ENCODE measurements at regions not wholly inside any gene's neighbourhood (a gene's known extent, or its start where the extent isn't known, plus 50 kb on each side); places are given as distances from the start of the nearest gene placed in this dataset.
A peak's percentile ranks its signal among the peaks of the same experiment; 100 is the strongest.

GRCh38 chr2:104428155-104428554 lies 425.8 kb upstream of the POU3F3 start:
- Histone ChIP-seq H3K4me1 (ENCODE audit: control insufficient read depth in 2 of 2, insufficient read depth in 2 of 2, low read length in 1 of 2) (no peaks in the 10 kb centered on the region), H3K36me3 (ENCODE audit: control insufficient read depth in 2 of 2, insufficient read depth in 2 of 2, low read length in 1 of 2) (no peaks in the 10 kb centered on the region), H3K27ac (ENCODE audit: low read depth in 2 of 2, low read length in 1 of 2) (no peak overlapping the region), H3K27me3 (ENCODE audit: control insufficient read depth in 1 of 2, insufficient read depth in 2 of 2, low read length in 2 of 2) (no peaks in the 10 kb centered on the region), H3K9me3 (ENCODE audit: control insufficient read depth in 2 of 2, insufficient read depth in 1 of 2, low read depth in 1 of 2, low read length in 1 of 2) (no peaks in the 10 kb centered on the region), H3K4me3 (ENCODE audit: low read depth in 1 of 2, low read length in 2 of 2) (no peak overlapping the region)
- 54 to 60% methylated on average over 1 of the region's 1 CpG for WGBS, 2 donors

GRCh38 chr2:104429639-104430358 lies 424.1 kb upstream of the POU3F3 start:
- peaks cover 0 to 3% of the 10 kb centered on the region in 2 donors for H3K4me1 ChIP-seq (ENCODE audit: control insufficient read depth in 2 of 2, insufficient read depth in 2 of 2, low read length in 1 of 2)
- no peak overlapping the region for H3K4me3 ChIP-seq (ENCODE audit: low read depth in 1 of 2, low read length in 2 of 2)
- H3K27ac ChIP-seq (ENCODE audit: low read depth in 2 of 2, low read length in 1 of 2): no peak overlapping the region
- H3K9me3 ChIP-seq (ENCODE audit: control insufficient read depth in 2 of 2, insufficient read depth in 1 of 2, low read depth in 1 of 2, low read length in 1 of 2): no peaks in the 10 kb centered on the region
- WGBS, 2 donors: 88% methylated on average over 8 of the region's 8 CpGs
- H3K36me3 ChIP-seq (ENCODE audit: control insufficient read depth in 2 of 2, insufficient read depth in 2 of 2, low read length in 1 of 2): no peaks in the 10 kb centered on the region
- H3K27me3 ChIP-seq (ENCODE audit: control insufficient read depth in 1 of 2, insufficient read depth in 2 of 2, low read length in 2 of 2): no peaks in the 10 kb centered on the region

GRCh38 chr2:104430359-104430740 lies 423.6 kb upstream of the POU3F3 start:
- no peaks in the 10 kb centered on the region for H3K36me3 ChIP-seq (ENCODE audit: control insufficient read depth in 2 of 2, insufficient read depth in 2 of 2, low read length in 1 of 2)
- H3K9me3 ChIP-seq (ENCODE audit: control insufficient read depth in 2 of 2, insufficient read depth in 1 of 2, low read depth in 1 of 2, low read length in 1 of 2): no peaks in the 10 kb centered on the region
- 77 to 82% methylated on average over 10 of the region's 10 CpGs for WGBS, 2 donors
- H3K27me3 ChIP-seq (ENCODE audit: control insufficient read depth in 1 of 2, insufficient read depth in 2 of 2, low read length in 2 of 2): no peaks in the 10 kb centered on the region
- peaks cover 0 to 3% of the 10 kb centered on the region in 2 donors for H3K4me1 ChIP-seq (ENCODE audit: control insufficient read depth in 2 of 2, insufficient read depth in 2 of 2, low read length in 1 of 2)
- H3K4me3 ChIP-seq (ENCODE audit: low read depth in 1 of 2, low read length in 2 of 2): no peak overlapping the region
- no peak overlapping the region for H3K27ac ChIP-seq (ENCODE audit: low read depth in 2 of 2, low read length in 1 of 2)

- WGBS, 2 donors: 80 to 83% methylated on average over 7 of the region's 7 CpGs
Observed at GRCh38 chr2:104430852-104431251, 423.1 kb upstream of the POU3F3 start.

GRCh38 chr2:104431701-104432121 lies 422.2 kb upstream of the POU3F3 start:
- H3K36me3 ChIP-seq (ENCODE audit: control insufficient read depth in 2 of 2, insufficient read depth in 2 of 2, low read length in 1 of 2): no peaks in the 10 kb centered on the region
- H3K27me3 ChIP-seq (ENCODE audit: control insufficient read depth in 1 of 2, insufficient read depth in 2 of 2, low read length in 2 of 2): no peaks in the 10 kb centered on the region
- H3K27ac ChIP-seq (ENCODE audit: low read depth in 2 of 2, low read length in 1 of 2): no peak overlapping the region
- peaks cover 0 to 3% of the 10 kb centered on the region in 2 donors for H3K4me1 ChIP-seq (ENCODE audit: control insufficient read depth in 2 of 2, insufficient read depth in 2 of 2, low read length in 1 of 2)
- H3K9me3 ChIP-seq (ENCODE audit: control insufficient read depth in 2 of 2, insufficient read depth in 1 of 2, low read depth in 1 of 2, low read length in 1 of 2): no peaks in the 10 kb centered on the region
- no peak overlapping the region for H3K4me3 ChIP-seq (ENCODE audit: low read depth in 1 of 2, low read length in 2 of 2)
- WGBS, 2 donors: 53 to 57% methylated on average over 7 of the region's 7 CpGs

More at GRCh38 chr2:104430852-104431251, 423.1 kb upstream of the POU3F3 start:
- Histone ChIP-seq H3K27me3 (ENCODE audit: control insufficient read depth in 1 of 2, insufficient read depth in 2 of 2, low read length in 2 of 2) (no peaks in the 10 kb centered on the region), H3K27ac (ENCODE audit: low read depth in 2 of 2, low read length in 1 of 2) (no peak overlapping the region), H3K36me3 (ENCODE audit: control insufficient read depth in 2 of 2, insufficient read depth in 2 of 2, low read length in 1 of 2) (no peaks in the 10 kb centered on the region), H3K4me1 (ENCODE audit: control insufficient read depth in 2 of 2, insufficient read depth in 2 of 2, low read length in 1 of 2) (peaks cover 0 to 3% of the 10 kb centered on the region in 2 donors), H3K4me3 (ENCODE audit: low read depth in 1 of 2, low read length in 2 of 2) (no peak overlapping the region), H3K9me3 (ENCODE audit: control insufficient read depth in 2 of 2, insufficient read depth in 1 of 2, low read depth in 1 of 2, low read length in 1 of 2) (no peaks in the 10 kb centered on the region)

- no peaks in the 10 kb centered on the region for H3K9me3 ChIP-seq (ENCODE audit: control insufficient read depth in 2 of 2, insufficient read depth in 1 of 2, low read depth in 1 of 2, low read length in 1 of 2)
- H3K27ac ChIP-seq (ENCODE audit: low read depth in 2 of 2, low read length in 1 of 2): no peak overlapping the region
- no peaks in the 10 kb centered on the region for H3K36me3 ChIP-seq (ENCODE audit: control insufficient read depth in 2 of 2, insufficient read depth in 2 of 2, low read length in 1 of 2)
- H3K4me3 ChIP-seq (ENCODE audit: low read depth in 1 of 2, low read length in 2 of 2): no peak overlapping the region
- WGBS, 2 donors: 72 to 80% methylated on average over 5 of the region's 5 CpGs
- H3K27me3 ChIP-seq (ENCODE audit: control insufficient read depth in 1 of 2, insufficient read depth in 2 of 2, low read length in 2 of 2): no peaks in the 10 kb centered on the region
- H3K4me1 ChIP-seq (ENCODE audit: control insufficient read depth in 2 of 2, insufficient read depth in 2 of 2, low read length in 1 of 2): peaks cover 0 to 3% of the 10 kb centered on the region in 2 donors
Observed at GRCh38 chr2:104432401-104432800, 421.5 kb upstream of the POU3F3 start.

GRCh38 chr2:104432991-104433390 lies 420.9 kb upstream of the POU3F3 start:
- H3K36me3 ChIP-seq (ENCODE audit: control insufficient read depth in 2 of 2, insufficient read depth in 2 of 2, low read length in 1 of 2): no peaks in the 10 kb centered on the region
- H3K9me3 ChIP-seq (ENCODE audit: control insufficient read depth in 2 of 2, insufficient read depth in 1 of 2, low read depth in 1 of 2, low read length in 1 of 2): no peaks in the 10 kb centered on the region
- no peak overlapping the region for H3K4me3 ChIP-seq (ENCODE audit: low read depth in 1 of 2, low read length in 2 of 2)
- WGBS, 2 donors: 88 to 92% methylated on average over 2 of the region's 2 CpGs
- no peak overlapping the region for H3K27ac ChIP-seq (ENCODE audit: low read depth in 2 of 2, low read length in 1 of 2)
- H3K27me3 ChIP-seq (ENCODE audit: control insufficient read depth in 1 of 2, insufficient read depth in 2 of 2, low read length in 2 of 2): no peaks in the 10 kb centered on the region
- peaks cover 0 to 3% of the 10 kb centered on the region in 2 donors for H3K4me1 ChIP-seq (ENCODE audit: control insufficient read depth in 2 of 2, insufficient read depth in 2 of 2, low read length in 1 of 2)

GRCh38 chr2:104433657-104434056 lies 420.3 kb upstream of the POU3F3 start:
- peaks cover 0 to 3% of the 10 kb centered on the region in 2 donors for H3K4me1 ChIP-seq (ENCODE audit: control insufficient read depth in 2 of 2, insufficient read depth in 2 of 2, low read length in 1 of 2)
- no peaks in the 10 kb centered on the region for H3K27me3 ChIP-seq (ENCODE audit: control insufficient read depth in 1 of 2, insufficient read depth in 2 of 2, low read length in 2 of 2)
- H3K27ac ChIP-seq (ENCODE audit: low read depth in 2 of 2, low read length in 1 of 2): no peak overlapping the region
- no peaks in the 10 kb centered on the region for H3K36me3 ChIP-seq (ENCODE audit: control insufficient read depth in 2 of 2, insufficient read depth in 2 of 2, low read length in 1 of 2)
- WGBS, 2 donors: 83 to 89% methylated on average over 3 of the region's 3 CpGs
- H3K4me3 ChIP-seq (ENCODE audit: low read depth in 1 of 2, low read length in 2 of 2): no peak overlapping the region
- no peaks in the 10 kb centered on the region for H3K9me3 ChIP-seq (ENCODE audit: control insufficient read depth in 2 of 2, insufficient read depth in 1 of 2, low read depth in 1 of 2, low read length in 1 of 2)

- Histone ChIP-seq H3K27ac (ENCODE audit: low read depth in 2 of 2, low read length in 1 of 2) (no peak overlapping the region), H3K27me3 (ENCODE audit: control insufficient read depth in 1 of 2, insufficient read depth in 2 of 2, low read length in 2 of 2) (no peaks in the 10 kb centered on the region), H3K36me3 (ENCODE audit: control insufficient read depth in 2 of 2, insufficient read depth in 2 of 2, low read length in 1 of 2) (no peaks in the 10 kb centered on the region), H3K4me3 (ENCODE audit: low read depth in 1 of 2, low read length in 2 of 2) (peak overlapping the region; percentile 25 to 34), H3K4me1 (ENCODE audit: control insufficient read depth in 2 of 2, insufficient read depth in 2 of 2, low read length in 1 of 2) (peaks cover 0 to 3% of the 10 kb centered on the region in 2 donors), H3K9me3 (ENCODE audit: control insufficient read depth in 2 of 2, insufficient read depth in 1 of 2, low read depth in 1 of 2, low read length in 1 of 2) (no peaks in the 10 kb centered on the region)
- 7 to 8% methylated on average over 13 of the region's 13 CpGs for WGBS, 2 donors
Observed at GRCh38 chr2:104434318-104434792, 419.6 kb upstream of the POU3F3 start.

GRCh38 chr2:104434966-104435365 lies 418.9 kb upstream of the POU3F3 start:
- Histone ChIP-seq H3K4me3 (ENCODE audit: low read depth in 1 of 2, low read length in 2 of 2) (peak overlapping the region in 1 of 2 donors; percentile 34), H3K36me3 (ENCODE audit: control insufficient read depth in 2 of 2, insufficient read depth in 2 of 2, low read length in 1 of 2) (no peaks in the 10 kb centered on the region), H3K9me3 (ENCODE audit: control insufficient read depth in 2 of 2, insufficient read depth in 1 of 2, low read depth in 1 of 2, low read length in 1 of 2) (no peaks in the 10 kb centered on the region), H3K4me1 (ENCODE audit: control insufficient read depth in 2 of 2, insufficient read depth in 2 of 2, low read length in 1 of 2) (peaks cover 0 to 3% of the 10 kb centered on the region in 2 donors), H3K27me3 (ENCODE audit: control insufficient read depth in 1 of 2, insufficient read depth in 2 of 2, low read length in 2 of 2) (no peaks in the 10 kb centered on the region), H3K27ac (ENCODE audit: low read depth in 2 of 2, low read length in 1 of 2) (no peak overlapping the region)
- 69 to 81% methylated on average over 3 of the region's 3 CpGs for WGBS, 2 donors
